ENCODE measurements at regions not wholly inside any gene's neighbourhood (a gene's known extent, or its start where the extent isn't known, plus 50 kb on each side); places are given as distances from the start of the nearest gene placed in this dataset.

GRCh38 chr13:30151388-30151787 lies 156.0 kb downstream of the KATNAL1 start:
- no peak for TF ChIP-seq CTCF (IDR thresholded peaks at IDR 0.05; ENCODE audit: insufficient read depth, low read depth, low read length, missing control alignments)
- no peak for DNase-seq (ENCODE audit: low read depth)
- no peak overlapping the region for H3K4me3 ChIP-seq (ENCODE audit: low read depth, low read length)

GRCh38 chr13:30149248-30149647 lies 158.1 kb downstream of the KATNAL1 start:
- H3K4me3 ChIP-seq (ENCODE audit: low read depth, low read length) = no peak overlapping the region
- no peak for DNase-seq (ENCODE audit: low read depth)
- no peak for TF ChIP-seq CTCF (IDR thresholded peaks at IDR 0.05; ENCODE audit: insufficient read depth, low read depth, low read length, missing control alignments)

- DNase-seq (ENCODE audit: low read depth) = no peak
- TF ChIP-seq CTCF (IDR thresholded peaks at IDR 0.05; ENCODE audit: insufficient read depth, low read depth, low read length, missing control alignments) = no peak
- H3K4me3 ChIP-seq (ENCODE audit: low read depth, low read length) = no peak overlapping the region
Observed at GRCh38 chr13:30148786-30149185, 158.6 kb downstream of the KATNAL1 start.

GRCh38 chr13:30148171-30148754 lies 159.1 kb downstream of the KATNAL1 start:
- H3K4me3 ChIP-seq (ENCODE audit: low read depth, low read length) = no peak overlapping the region
- DNase-seq (ENCODE audit: low read depth) = peak; percentile 63
- no peak for TF ChIP-seq CTCF (IDR thresholded peaks at IDR 0.05; ENCODE audit: insufficient read depth, low read depth, low read length, missing control alignments)

- no peak for TF ChIP-seq CTCF (IDR thresholded peaks at IDR 0.05; ENCODE audit: insufficient read depth, low read depth, low read length, missing control alignments)
- DNase-seq (ENCODE audit: low read depth) = peak; percentile 47
- no peak overlapping the region for H3K4me3 ChIP-seq (ENCODE audit: low read depth, low read length)
Observed at GRCh38 chr13:30147421-30147820, 159.9 kb downstream of the KATNAL1 start.

GRCh38 chr13:30147015-30147414 lies 160.3 kb downstream of the KATNAL1 start:
- no peak overlapping the region for H3K4me3 ChIP-seq (ENCODE audit: low read depth, low read length)
- TF ChIP-seq CTCF (IDR thresholded peaks at IDR 0.05; ENCODE audit: insufficient read depth, low read depth, low read length, missing control alignments) = no peak
- DNase-seq (ENCODE audit: low read depth) = no peak

GRCh38 chr13:30145709-30146367 lies 161.5 kb downstream of the KATNAL1 start:
- no peak for TF ChIP-seq CTCF (IDR thresholded peaks at IDR 0.05; ENCODE audit: insufficient read depth, low read depth, low read length, missing control alignments)
- H3K4me3 ChIP-seq (ENCODE audit: low read depth, low read length) = peak overlapping the region; percentile 28
- peak; percentile 93 for DNase-seq (ENCODE audit: low read depth)

Measured in GM12865 (cell line).